Gastrocnemius medialis (tissue), 4 donors: ENCODE measurements at regions not wholly inside any gene's neighbourhood (a gene's known extent, or its start where the extent isn't known, plus 50 kb on each side); places are given as distances from the start of the nearest gene placed in this dataset.

Experiments
- POLR2A ChIP-seq, 2 donors: fragments of 450-650 bp; IDR thresholded peaks; one replicate each; pipeline ENCODE4 v1.6.1; 2017; ENCODE audit warnings: antibody characterized with exemption in 2 of 2, mild to moderate bottlenecking in 2 of 2, moderate library complexity in 2 of 2
- TF ChIP-seq, protein P1 (sequence below), 5 experiments: fragments of 450-650 bp in 3 of 5; fragments of 200-600 bp in 2 of 5; sonication (generic) in 2 of 5; IDR thresholded peaks in 4 of 5; conservative IDR thresholded peaks in 1 of 5; 1 replicate in 4 of 5; 2 replicates in 1 of 5; pipeline ENCODE4 v1.5.1; 2016 to 2019; ENCODE audit warnings: antibody characterized with exemption in 5 of 5, mild to moderate bottlenecking in 3 of 5, moderate library complexity in 3 of 5

DNA sequence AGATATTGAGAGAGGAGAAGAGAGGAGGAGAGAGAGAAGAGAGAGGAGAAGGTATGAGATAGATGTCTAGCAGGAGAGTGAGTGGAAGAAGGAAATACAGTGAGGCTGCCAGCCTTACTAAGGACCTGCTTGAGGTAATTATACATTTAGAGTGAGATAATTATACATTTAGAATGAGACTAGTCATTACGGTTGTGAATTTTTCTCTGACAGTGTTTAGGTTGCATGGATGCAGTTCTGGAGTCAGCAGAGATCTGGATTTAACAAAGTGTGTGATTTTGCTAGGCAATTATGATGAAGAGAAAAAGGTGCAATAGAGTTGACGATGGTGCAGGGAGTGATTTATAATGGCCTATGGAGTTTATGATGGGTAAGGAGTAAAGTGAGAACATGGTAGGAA lies 187.1 kb upstream of the ARX start:
- TF ChIP-seq, protein P1, sequence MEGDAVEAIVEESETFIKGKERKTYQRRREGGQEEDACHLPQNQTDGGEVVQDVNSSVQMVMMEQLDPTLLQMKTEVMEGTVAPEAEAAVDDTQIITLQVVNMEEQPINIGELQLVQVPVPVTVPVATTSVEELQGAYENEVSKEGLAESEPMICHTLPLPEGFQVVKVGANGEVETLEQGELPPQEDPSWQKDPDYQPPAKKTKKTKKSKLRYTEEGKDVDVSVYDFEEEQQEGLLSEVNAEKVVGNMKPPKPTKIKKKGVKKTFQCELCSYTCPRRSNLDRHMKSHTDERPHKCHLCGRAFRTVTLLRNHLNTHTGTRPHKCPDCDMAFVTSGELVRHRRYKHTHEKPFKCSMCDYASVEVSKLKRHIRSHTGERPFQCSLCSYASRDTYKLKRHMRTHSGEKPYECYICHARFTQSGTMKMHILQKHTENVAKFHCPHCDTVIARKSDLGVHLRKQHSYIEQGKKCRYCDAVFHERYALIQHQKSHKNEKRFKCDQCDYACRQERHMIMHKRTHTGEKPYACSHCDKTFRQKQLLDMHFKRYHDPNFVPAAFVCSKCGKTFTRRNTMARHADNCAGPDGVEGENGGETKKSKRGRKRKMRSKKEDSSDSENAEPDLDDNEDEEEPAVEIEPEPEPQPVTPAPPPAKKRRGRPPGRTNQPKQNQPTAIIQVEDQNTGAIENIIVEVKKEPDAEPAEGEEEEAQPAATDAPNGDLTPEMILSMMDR (IDR thresholded peaks at IDR 0.05 in 4 of 5, conservative IDR thresholded peaks at IDR 0.05 in 1 of 5): no peak
- no peak for TF ChIP-seq POLR2A (IDR thresholded peaks at IDR 0.05)
